Head of caudate nucleus (tissue), 42 donors: ENCODE measurements at regions not wholly inside any gene's neighbourhood (a gene's known extent, or its start where the extent isn't known, plus 50 kb on each side); places are given as distances from the start of the nearest gene placed in this dataset.

Experiments used
- DNase-seq, 42 donors: peaks; one replicate each; pipeline versions ENCODE4 v3.0.0 to v3.0.0-alpha.2; 2020 to 2021; ENCODE audit warnings: mixed read lengths in 7 of 42
- intact Hi-C: fragments of 100-400 bp; cut with DNase I; formaldehyde crosslinking; loops from one replicate; pipeline ENCODE4 v1.15.0; 2022

DNA sequence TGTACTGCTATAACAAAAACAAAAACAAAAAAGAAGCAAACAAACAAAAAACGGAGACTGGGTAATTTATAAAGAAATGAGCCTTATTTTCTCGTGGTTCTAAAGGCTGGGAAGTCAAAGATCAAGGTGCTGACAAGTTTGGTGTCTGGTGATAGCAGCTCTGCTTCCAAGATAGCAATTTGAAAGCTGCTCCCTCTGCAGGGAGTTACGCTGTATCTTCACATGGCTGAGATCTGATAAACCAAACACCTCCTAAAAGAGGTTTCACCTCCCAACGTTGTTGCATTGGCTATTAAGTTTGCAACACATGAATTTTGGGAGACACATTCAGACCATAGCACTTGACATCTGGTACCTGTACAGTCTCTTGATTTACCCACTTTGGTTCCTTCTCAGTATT, 854.2 kb downstream of the CENPC start:
- DNase-seq, result no peak
- intact Hi-C loops, result no loop called here

- no peak for DNase-seq
- intact Hi-C loops, result no loop called here
Observed at GRCh38 chr4:66688674-66689073, 856.6 kb downstream of the CENPC start.

DNA sequence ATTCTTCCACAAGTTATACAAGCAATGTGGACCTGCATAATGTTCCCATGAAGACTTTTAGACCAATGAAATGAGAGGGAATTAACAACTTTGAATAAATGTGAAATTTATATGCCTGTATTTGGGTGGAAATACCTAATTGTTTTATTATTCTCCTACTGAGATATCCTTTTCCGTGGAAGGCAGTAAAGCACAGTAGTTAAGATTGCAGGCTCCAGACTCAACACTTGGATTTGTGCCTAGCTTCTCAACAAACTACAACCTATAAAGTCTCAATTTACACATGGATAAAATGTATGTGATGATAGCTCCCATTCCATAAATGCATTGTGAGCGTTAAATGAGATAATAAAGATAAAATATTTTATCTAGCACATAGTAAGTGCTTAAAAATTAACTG, 857.8 kb downstream of the CENPC start:
- no peak for DNase-seq
- intact Hi-C loops, result no loop called here

- no peak for DNase-seq
- intact Hi-C loops, result no loop called here
Observed at GRCh38 chr4:66681962-66682361, 863.3 kb downstream of the CENPC start.

DNA sequence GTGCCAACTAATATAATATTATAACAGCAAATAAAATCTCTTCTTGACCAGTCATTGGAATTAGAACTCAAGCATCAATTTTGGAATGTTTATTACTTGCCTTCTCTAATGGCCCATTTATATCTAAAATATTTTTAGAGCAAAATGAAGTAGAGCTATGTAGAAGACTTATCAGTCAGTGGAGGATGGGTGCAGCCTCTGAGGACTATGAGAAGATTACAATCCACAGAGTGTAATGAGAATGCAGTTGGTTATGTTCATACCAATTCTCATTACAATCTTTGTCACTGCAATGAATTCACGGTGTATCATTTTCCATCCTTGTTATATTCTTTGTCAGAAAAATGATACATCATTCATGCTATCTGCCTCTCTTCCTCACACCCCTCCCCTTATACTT, 878.1 kb downstream of the CENPC start:
- no peak for DNase-seq

GRCh38 chr4:66662620-66663019, 882.7 kb downstream of the CENPC start:
- intact Hi-C loops, result no loop called here
- no peak for DNase-seq

More for the DNA sequence above, 878.1 kb downstream of the CENPC start:
- intact Hi-C loops, result no loop called here

GRCh38 chr4:66658809-66659208, 886.5 kb downstream of the CENPC start:
- no peak for DNase-seq
- intact Hi-C loops, result no loop called here

DNA sequence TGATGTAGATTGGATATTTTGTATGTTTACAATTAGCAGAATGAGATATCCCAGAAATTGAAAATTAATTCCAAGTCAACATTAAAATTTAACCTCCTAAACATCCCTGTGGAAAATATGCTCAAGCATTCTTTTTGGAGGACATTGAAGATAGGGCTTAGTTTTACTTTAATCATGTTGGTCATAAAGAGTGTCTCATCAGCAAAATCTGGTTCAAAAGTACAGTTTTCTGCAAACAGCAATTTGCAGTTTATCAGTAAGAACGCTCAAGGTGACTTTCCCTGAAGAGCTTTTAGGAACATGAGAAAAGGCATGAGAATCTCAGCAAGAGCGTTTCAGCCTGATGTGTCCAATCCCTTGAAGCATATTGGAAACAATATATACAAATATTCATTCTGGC, 889.8 kb downstream of the CENPC start:
- intact Hi-C loops, result no loop called here
- no peak for DNase-seq

- DNase-seq, result no peak
- intact Hi-C loops, result no loop called here
Observed at GRCh38 chr4:66653937-66654336, 891.4 kb downstream of the CENPC start.

DNA sequence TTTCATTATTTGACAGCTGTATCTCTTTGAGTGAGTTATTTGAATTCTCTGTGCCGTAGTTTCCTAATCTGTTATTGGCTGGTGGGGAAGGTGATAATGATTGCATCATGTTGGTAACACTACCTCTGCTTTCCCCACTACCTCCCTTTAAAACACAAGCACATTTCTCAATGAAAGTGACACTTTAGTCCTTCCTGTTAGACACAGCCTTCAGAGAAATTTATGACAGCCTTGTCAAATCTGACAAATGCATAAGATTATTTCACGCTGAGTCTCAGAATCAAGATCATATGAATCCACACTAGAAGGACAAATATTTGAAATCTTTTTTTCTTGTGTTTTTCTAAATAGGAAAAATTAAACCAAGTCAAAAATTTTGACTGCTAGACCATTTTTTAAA, 896.1 kb downstream of the CENPC start:
- DNase-seq, result no peak
- intact Hi-C loops, result no loop called here

GRCh38 chr4:66647926-66648325, 897.4 kb downstream of the CENPC start:
- DNase-seq, result no peak
- intact Hi-C loops, result no loop called here

DNA sequence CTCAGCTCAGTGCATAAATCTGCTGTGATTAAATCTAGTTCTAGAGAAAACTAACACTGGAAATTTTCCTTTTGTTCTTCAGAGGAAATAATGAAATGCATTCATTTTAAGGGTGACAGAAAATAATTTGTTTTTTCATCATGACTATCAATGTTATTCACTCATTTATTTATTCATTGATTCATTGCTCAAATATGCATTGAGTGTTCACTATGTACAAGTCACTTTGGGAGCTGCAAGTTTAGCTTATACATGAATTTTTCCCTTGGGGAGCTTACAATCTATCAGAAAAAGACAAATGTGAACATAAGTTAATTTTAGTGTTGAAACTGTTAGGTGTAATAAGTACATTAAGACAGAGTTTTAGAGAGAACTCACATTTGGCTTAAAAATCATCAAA, 897.8 kb downstream of the CENPC start:
- no peak for DNase-seq
- intact Hi-C loops, result no loop called here

- intact Hi-C loops, result no loop called here
- DNase-seq, result no peak
Observed at GRCh38 chr4:66640233-66640990, 904.9 kb downstream of the CENPC start.

DNA sequence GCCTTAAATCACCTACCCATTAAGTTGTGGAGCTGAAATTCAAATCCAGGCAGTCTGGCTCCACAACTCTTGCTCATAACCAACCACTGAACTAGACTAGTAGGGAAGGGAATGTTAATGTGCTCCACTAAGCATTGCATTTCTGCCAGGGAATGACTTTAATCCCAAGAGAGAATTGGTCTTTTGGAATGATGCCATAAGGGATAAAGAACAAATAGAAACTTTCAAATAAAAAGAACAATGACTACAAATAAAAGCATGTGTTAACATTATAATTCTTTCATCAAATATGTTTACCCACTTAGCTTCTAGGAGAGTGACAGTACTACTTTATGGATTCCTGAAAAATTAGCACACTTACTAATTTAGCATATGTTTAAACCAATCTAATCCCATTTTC, 905.9 kb downstream of the CENPC start:
- intact Hi-C loops, result no loop called here

DNA sequence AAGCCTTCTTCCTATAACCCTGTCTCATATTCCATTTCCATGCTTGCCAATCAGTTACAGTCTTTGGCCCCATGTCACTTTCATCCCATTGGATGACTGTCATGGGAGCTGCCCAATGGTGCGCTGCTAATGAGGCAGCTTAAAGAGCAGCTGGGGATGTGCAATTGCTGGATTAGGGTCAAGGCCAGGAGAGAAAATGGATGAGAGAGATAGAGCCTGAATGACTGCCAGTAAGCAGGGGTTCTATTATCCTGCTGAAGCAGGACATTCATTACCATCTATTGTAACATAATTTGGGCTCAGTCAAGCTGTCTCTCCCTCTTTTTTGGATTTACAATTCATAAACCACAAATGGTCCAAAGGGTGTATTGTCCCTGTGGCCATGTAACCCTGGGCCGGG, 909.0 kb downstream of the CENPC start:
- intact Hi-C loops, result no loop called here
- DNase-seq, result no peak

More for the DNA sequence above, 905.9 kb downstream of the CENPC start:
- DNase-seq, result no peak

GRCh38 chr4:66633477-66633876, 911.8 kb downstream of the CENPC start:
- intact Hi-C loops, result no loop called here
- DNase-seq, result no peak

DNA sequence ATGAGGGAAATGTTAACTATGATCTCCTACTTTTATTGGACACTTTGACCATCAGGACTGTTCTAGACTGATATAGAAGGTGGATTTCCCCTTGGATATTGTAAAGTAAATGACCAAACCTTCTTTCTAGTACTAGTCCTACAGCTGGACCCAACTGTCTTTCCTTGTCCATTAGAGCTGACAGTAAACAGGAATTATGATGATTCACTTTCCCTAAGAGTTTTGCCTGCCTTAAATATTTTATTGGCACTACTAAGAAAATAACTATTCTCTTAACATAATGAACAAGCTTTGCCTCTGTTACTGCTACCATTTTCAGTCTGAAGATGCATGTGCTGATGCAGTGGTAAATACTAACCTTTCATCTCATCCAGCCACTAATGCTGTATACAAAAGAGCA, 915.4 kb downstream of the CENPC start:
- no peak for DNase-seq
- intact Hi-C loops, result no loop called here

- DNase-seq, result no peak
- intact Hi-C loops, result no loop called here
Observed at GRCh38 chr4:66628146-66628545, 917.2 kb downstream of the CENPC start.

GRCh38 chr4:66625480-66625879, 919.8 kb downstream of the CENPC start:
- DNase-seq, result no peak
- intact Hi-C loops, result no loop called here

- intact Hi-C loops, result no loop called here
Observed at GRCh38 chr4:66613591-66613990, 931.7 kb downstream of the CENPC start.

GRCh38 chr4:66609014-66609413, 936.3 kb downstream of the CENPC start:
- DNase-seq, result no peak

More at GRCh38 chr4:66613591-66613990, 931.7 kb downstream of the CENPC start:
- DNase-seq, result no peak

GRCh38 chr4:66606908-66607307, 936.6 kb upstream of the EPHA5 start:
- intact Hi-C loops, result no loop called here
- DNase-seq, result no peak

More at GRCh38 chr4:66609014-66609413, 936.3 kb downstream of the CENPC start:
- intact Hi-C loops, result no loop called here
